Stimulated activated naive CD8-positive, alpha-beta T cell treated with anti-CD3 and anti-CD28 coated beads, Interleukin-15, amount 100 ng/mL, for 72 hours (primary cell): ENCODE measurements at regions not wholly inside any gene's neighbourhood (a gene's known extent, or its start where the extent isn't known, plus 50 kb on each side); places are given as distances from the start of the nearest gene placed in this dataset.
"Not testable (repeated sequence)": the region's sequence is repeated elsewhere in the genome, so short reads cannot be mapped to it uniquely, and the experiment has no call there.

ENCODE experiments used
- ATAC-seq: fragments of 150-1000 bp; cut with Tn5 transposase; 2 replicates; pipeline ENCODE4 v1.10.0; 2021; ENCODE audit warnings: mild to moderate bottlenecking, moderate library complexity
- DNase-seq, 2 donors: peaks; one replicate each; pipeline ENCODE4 v3.0.0; 2021 to 2022
- H3K27ac Mint-ChIP-seq, 2 donors: one replicate each; pipeline ENCODE4 v1.8.0; 2022; ENCODE audit warnings: mild to moderate bottlenecking in 2 of 2, mixed read lengths in 2 of 2, moderate library complexity in 2 of 2
- H3K27me3 Mint-ChIP-seq: one replicate; pipeline ENCODE4 v1.8.0; 2022; ENCODE audit warnings: mixed read lengths
- H3K4me1 Mint-ChIP-seq: one replicate; pipeline ENCODE4 v1.8.0; 2022; ENCODE audit warnings: mild to moderate bottlenecking, mixed read lengths
- H3K4me3 Mint-ChIP-seq, 2 donors: one replicate each; pipeline ENCODE4 v1.8.0; 2022; ENCODE audit warnings: mild to moderate bottlenecking in 2 of 2, mixed read lengths in 2 of 2, moderate library complexity in 1 of 2
- H3K9me3 Mint-ChIP-seq, 2 donors: one replicate each; pipeline ENCODE4 v1.8.0; 2022; ENCODE audit warnings: mixed read lengths in 2 of 2

- no peak overlapping the region for H3K27ac Mint-ChIP-seq
- H3K4me3 Mint-ChIP-seq = no peak overlapping the region
- peaks cover 4% of the 10 kb centered on the region for H3K4me1 Mint-ChIP-seq
- H3K27me3 Mint-ChIP-seq = no peaks in the 10 kb centered on the region
- peaks cover 0 to 4% of the 10 kb centered on the region in 2 donors for H3K9me3 Mint-ChIP-seq
- no peak for ATAC-seq
- no peak for DNase-seq
Observed at GRCh38 chrX:13418126-13419097, 98.6 kb upstream of the ATXN3L start.

GRCh38 chrX:13415509-13415908, 95.7 kb upstream of the ATXN3L start:
- no peak overlapping the region for H3K27ac Mint-ChIP-seq
- DNase-seq = no peak
- no peak overlapping the region for H3K4me3 Mint-ChIP-seq
- no peaks in the 10 kb centered on the region for H3K4me1 Mint-ChIP-seq
- no peaks in the 10 kb centered on the region for H3K27me3 Mint-ChIP-seq
- no peaks in the 10 kb centered on the region for H3K9me3 Mint-ChIP-seq
- ATAC-seq = no peak

- Mint-ChIP-seq H3K4me1 (no peaks in the 10 kb centered on the region), H3K27me3 (no peaks in the 10 kb centered on the region), H3K9me3 (no peaks in the 10 kb centered on the region), H3K27ac (no peak overlapping the region), H3K4me3 (no peak overlapping the region)
- DNase-seq (no peak), ATAC-seq (no peak)
Observed at GRCh38 chrX:13414006-13414647, 94.3 kb upstream of the ATXN3L start.

DNA sequence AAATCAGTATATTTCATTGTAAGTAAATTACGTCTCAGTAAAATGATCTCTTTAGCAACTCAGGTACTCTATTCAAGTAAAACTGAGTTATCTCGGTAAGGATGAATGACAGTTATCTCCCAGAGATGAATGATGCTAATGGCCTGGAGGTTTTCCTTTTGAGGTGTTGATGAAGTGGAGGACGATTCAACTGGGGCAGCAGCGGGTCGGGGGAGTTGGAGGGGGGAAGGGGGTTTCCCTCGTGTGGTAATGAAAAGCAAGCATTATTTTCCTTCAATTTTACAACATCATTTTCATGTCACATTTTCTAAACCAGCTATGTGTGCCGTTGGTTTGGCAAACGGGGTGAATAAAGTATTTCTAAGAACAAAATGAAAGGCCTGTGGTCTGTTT, 92.4 kb upstream of the ATXN3L start:
- Mint-ChIP-seq H3K4me1 (no peaks in the 10 kb centered on the region), H3K4me3 (no peak overlapping the region), H3K9me3 (peaks cover 0 to under 1% of the 10 kb centered on the region in 2 donors), H3K27ac (no peak overlapping the region), H3K27me3 (no peaks in the 10 kb centered on the region)
- DNase-seq (no peak), ATAC-seq (no peak)

DNA sequence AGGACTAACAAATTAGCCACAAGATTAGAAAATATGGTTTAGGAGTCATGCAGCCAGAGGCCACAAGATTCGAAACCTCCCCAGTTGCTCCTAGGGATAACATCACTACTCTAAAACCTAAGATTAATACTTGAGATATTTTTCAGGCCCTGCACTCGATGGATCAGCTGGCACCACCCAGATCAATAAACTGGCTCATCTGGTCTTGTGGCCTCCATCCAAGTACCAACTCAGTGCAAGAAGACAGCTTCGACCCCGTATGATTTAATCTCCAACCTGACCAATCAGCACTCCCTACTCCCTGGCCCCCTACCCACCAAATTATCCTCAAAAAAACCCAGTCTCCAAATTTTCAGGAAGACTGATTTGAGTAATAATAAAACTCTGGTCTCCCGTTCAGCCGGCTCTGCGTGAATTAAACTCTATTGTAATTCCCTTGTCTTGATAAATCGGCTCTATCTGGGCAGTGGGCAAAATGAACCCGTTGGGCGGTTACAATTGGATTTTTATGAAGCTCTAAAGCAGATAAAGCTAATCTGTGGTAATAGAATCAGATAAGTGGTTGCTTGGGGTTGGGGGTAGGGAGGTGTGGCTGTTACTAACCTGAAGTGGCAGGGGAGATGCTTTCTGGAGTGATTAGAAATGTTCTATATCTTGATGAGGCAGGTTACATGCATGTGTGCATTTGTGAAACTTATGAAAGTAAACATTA, 91.8 kb upstream of the ATXN3L start:
- no peak overlapping the region for H3K27ac Mint-ChIP-seq
- H3K4me3 Mint-ChIP-seq = no peak overlapping the region
- H3K4me1 Mint-ChIP-seq = no peaks in the 10 kb centered on the region
- no peaks in the 10 kb centered on the region for H3K27me3 Mint-ChIP-seq
- H3K9me3 Mint-ChIP-seq = peaks cover 5 to 6% of the 10 kb centered on the region in 2 donors
- DNase-seq (no peak), ATAC-seq (no peak)

GRCh38 chrX:13408599-13408998, 88.7 kb upstream of the ATXN3L start:
- peaks cover 8 to 11% of the 10 kb centered on the region in 2 donors for H3K9me3 Mint-ChIP-seq
- not testable (repeated sequence) for H3K27ac Mint-ChIP-seq, DNase-seq, H3K4me3 Mint-ChIP-seq, H3K27me3 Mint-ChIP-seq, H3K4me1 Mint-ChIP-seq, ATAC-seq

DNA sequence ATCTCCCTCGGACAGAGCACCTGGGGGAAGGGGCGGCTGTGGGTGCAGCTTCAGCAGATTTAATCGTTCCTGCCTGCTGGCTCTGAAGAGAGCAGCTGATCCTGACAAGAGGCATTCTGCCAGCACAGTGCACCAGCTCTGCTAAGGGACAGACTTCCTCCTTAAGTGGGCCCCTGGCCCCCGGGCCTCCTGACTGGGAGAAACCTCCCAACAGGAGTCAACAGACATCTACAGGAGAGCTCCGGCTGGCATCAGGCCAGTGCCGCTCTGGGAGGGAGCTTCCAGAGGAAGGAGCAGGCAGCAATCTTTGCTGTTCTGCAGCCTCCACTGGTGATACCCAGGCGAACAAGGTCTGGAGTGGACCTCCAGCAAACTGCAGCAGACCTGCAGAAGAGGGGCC, 84.9 kb upstream of the ATXN3L start:
- not testable (repeated sequence) for H3K27me3 Mint-ChIP-seq, H3K27ac Mint-ChIP-seq, H3K4me3 Mint-ChIP-seq, ATAC-seq, H3K4me1 Mint-ChIP-seq, DNase-seq
- peaks cover 8 to 11% of the 10 kb centered on the region in 2 donors for H3K9me3 Mint-ChIP-seq

DNA sequence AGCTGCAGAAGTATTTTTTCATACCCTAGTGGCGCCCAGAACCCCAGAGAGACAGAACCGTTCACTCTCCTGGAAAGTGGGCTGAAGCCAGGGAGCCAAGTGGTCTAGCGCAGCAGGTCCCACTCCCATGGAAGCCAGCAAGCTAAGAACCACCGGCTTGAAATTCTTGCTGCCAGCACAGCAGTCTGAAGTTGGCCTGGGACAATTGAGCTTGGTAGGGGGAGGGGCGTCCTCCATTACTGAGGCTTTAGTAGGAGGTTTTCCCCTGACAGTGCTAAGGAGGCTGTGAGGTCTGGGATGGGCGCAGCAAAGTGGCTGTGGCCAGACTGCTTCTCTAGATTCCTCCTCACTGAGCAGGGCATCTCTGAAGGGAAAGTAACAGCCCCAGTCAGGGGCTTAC, 84.5 kb upstream of the ATXN3L start:
- Mint-ChIP-seq H3K4me1 (no peaks in the 10 kb centered on the region), H3K4me3 (no peak overlapping the region), H3K27ac (no peak overlapping the region), H3K27me3 (no peaks in the 10 kb centered on the region), H3K9me3 (peaks cover 8 to 11% of the 10 kb centered on the region in 2 donors)
- ATAC-seq (no peak), DNase-seq (no peak)

- H3K4me3 Mint-ChIP-seq = no peak overlapping the region
- no peaks in the 10 kb centered on the region for H3K27me3 Mint-ChIP-seq
- H3K9me3 Mint-ChIP-seq = peaks cover 4 to 5% of the 10 kb centered on the region in 2 donors
- peaks cover 5% of the 10 kb centered on the region for H3K4me1 Mint-ChIP-seq
- DNase-seq = no peak
- no peak for ATAC-seq
- no peak overlapping the region for H3K27ac Mint-ChIP-seq
Observed at GRCh38 chrX:13401724-13402123, 81.9 kb upstream of the ATXN3L start.

DNA sequence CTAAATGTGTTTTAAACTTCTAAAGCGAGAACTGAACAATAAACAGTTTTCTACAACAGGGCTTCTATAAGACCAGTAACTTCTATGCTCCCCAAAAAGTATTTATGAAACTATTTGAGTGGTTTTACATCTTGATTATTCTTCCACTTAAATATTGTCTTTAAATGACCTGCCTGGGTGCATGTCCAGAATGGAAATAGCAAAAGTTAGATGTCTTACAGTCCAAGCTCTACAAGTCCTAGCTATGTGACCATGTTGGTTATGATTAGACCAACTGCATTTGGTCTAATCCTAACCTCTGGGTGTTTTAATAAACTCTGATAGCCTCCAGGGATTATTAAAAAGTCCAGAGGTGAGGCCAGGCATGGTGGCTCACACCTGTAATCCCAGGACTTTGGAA, 79.0 kb upstream of the ATXN3L start:
- no peak for ATAC-seq
- no peak for DNase-seq
- Mint-ChIP-seq H3K9me3 (peaks cover 7 to 15% of the 10 kb centered on the region in 2 donors), H3K4me3 (no peak overlapping the region), H3K4me1 (peaks cover 11% of the 10 kb centered on the region), H3K27ac (no peak overlapping the region), H3K27me3 (no peaks in the 10 kb centered on the region)

GRCh38 chrX:13397878-13398818, 78.3 kb upstream of the ATXN3L start:
- H3K4me1 Mint-ChIP-seq = peaks cover 11% of the 10 kb centered on the region
- DNase-seq = peak in 1 of 2 donors; percentile 16

DNA sequence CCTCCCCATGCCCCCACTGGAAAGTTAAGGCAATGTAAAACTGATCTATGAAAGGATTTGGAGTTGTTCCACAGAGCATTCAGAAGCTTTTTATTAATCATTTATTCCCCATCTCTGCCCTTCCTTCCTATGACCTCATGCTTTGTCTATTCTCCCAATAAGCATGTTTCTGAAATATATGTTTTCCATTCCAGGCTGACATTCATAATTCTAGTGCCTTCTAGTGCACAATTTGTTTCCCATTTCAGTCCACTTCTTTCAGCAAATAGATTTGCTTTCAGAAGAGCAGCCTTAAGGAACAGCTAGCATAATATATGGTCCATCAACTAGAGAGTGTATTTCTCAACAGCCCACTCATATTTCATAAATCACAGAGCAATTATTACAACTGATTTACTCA, 77.1 kb upstream of the ATXN3L start:
- Mint-ChIP-seq H3K9me3 (peaks cover 7 to 15% of the 10 kb centered on the region in 2 donors), H3K4me3 (no peak overlapping the region), H3K27me3 (no peaks in the 10 kb centered on the region), H3K27ac (no peak overlapping the region), H3K4me1 (peaks cover 11% of the 10 kb centered on the region)
- DNase-seq = no peak
- no peak for ATAC-seq

More at GRCh38 chrX:13397878-13398818, 78.3 kb upstream of the ATXN3L start:
- Mint-ChIP-seq H3K9me3 (peaks cover 7 to 15% of the 10 kb centered on the region in 2 donors), H3K27ac (no peak overlapping the region), H3K4me3 (no peak overlapping the region), H3K27me3 (no peaks in the 10 kb centered on the region)
- peak; percentile 71 for ATAC-seq

- no peak overlapping the region for H3K4me3 Mint-ChIP-seq
- DNase-seq = no peak
- H3K9me3 Mint-ChIP-seq = peaks cover 5 to 7% of the 10 kb centered on the region in 2 donors
- ATAC-seq = no peak
- peaks cover 4% of the 10 kb centered on the region for H3K4me1 Mint-ChIP-seq
- H3K27ac Mint-ChIP-seq = no peak overlapping the region
- H3K27me3 Mint-ChIP-seq = no peaks in the 10 kb centered on the region
Observed at GRCh38 chrX:13389501-13389900, 69.6 kb upstream of the ATXN3L start.

- peaks cover 4% of the 10 kb centered on the region for H3K4me1 Mint-ChIP-seq
- H3K27ac Mint-ChIP-seq = no peak overlapping the region
- no peaks in the 10 kb centered on the region for H3K27me3 Mint-ChIP-seq
- peaks cover 5 to 7% of the 10 kb centered on the region in 2 donors for H3K9me3 Mint-ChIP-seq
- DNase-seq (peak in 1 of 2 donors; percentile 8), ATAC-seq (peak; percentile 86)
- H3K4me3 Mint-ChIP-seq = no peak overlapping the region
Observed at GRCh38 chrX:13387666-13388494, 68.0 kb upstream of the ATXN3L start.
